Activated CD4-positive, alpha-beta memory T cell treated with anti-CD3 and anti-CD28 coated beads for 36 hours (primary cell): ENCODE measurements at regions not wholly inside any gene's neighbourhood (a gene's known extent, or its start where the extent isn't known, plus 50 kb on each side); places are given as distances from the start of the nearest gene placed in this dataset.

Source experiments
- CTCF ChIA-PET: fragments of 350-600 bp; sonication (Branson Sonifier 250); formaldehyde crosslinking; loops from one replicate; lab custom pipeline; 2021; ENCODE audit warnings: antibody characterized with exemption, inconsistent platforms; lab: Charles Lee
- POLR2A ChIA-PET: fragments of 350-600 bp; sonication (Branson Sonifier 250); formaldehyde crosslinking; loops from one replicate; lab custom pipeline; 2021; ENCODE audit warnings: antibody characterized with exemption; lab: Charles Lee
- DNase-seq: peaks from one replicate; pipeline ENCODE4 v3.0.0-alpha.2; 2020
- H3K27ac Mint-ChIP-seq: one replicate; pipeline ENCODE4 v1.8.0; 2021; ENCODE audit warnings: mixed read lengths
- H3K27me3 Mint-ChIP-seq: one replicate; pipeline ENCODE4 v1.8.0; 2021; ENCODE audit warnings: mixed read lengths
- H3K36me3 Mint-ChIP-seq: one replicate; pipeline ENCODE4 v1.8.0; 2021; ENCODE audit warnings: mixed read lengths
- H3K4me1 Mint-ChIP-seq: one replicate; pipeline ENCODE4 v1.8.0; 2021; ENCODE audit warnings: low read depth, mixed read lengths
- H3K4me3 Mint-ChIP-seq: one replicate; pipeline ENCODE4 v1.8.0; 2021; ENCODE audit warnings: mild to moderate bottlenecking, mixed read lengths
- H3K9me3 Mint-ChIP-seq: one replicate; pipeline ENCODE4 v1.8.0; 2021; ENCODE audit warnings: mixed read lengths
- intact Hi-C: fragments of 100-400 bp; cut with micrococcal nuclease; formaldehyde crosslinking; loops from one replicate; pipeline ENCODE4 v1.15.1; 2023

DNA sequence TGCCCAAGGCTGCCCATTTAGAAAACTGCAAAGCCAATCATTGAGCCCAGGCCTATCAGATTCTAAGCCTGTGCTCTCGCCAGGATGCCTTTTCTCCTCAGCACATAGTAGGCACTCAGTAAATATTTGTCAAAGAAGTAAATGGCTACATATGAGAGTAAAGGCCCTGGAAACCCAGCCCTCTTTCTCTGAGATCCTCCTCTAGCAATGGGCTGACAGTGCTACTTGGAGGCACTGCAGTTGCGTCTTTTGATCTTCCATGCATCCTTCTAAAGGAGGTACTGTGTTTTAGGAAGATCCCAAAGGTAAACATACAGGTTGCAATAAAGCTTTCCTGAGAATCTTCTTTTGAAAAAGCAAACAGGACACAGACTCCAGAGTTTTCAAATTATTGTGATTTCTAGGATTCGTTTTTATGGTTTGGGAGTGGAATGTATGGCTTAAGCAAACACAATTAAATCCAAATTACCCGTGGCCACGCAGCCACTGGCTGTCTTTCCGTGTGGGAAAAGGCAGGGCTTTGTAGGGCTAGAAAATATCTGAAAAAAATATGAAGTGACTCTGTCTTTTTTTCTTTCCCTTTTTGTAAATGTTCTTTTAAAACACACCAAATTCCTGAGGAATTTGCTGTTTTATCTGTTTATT lies 151.3 kb upstream of the BMPER start:
- Mint-ChIP-seq H3K9me3 (no peaks in the 10 kb centered on the region), H3K27ac (no peak overlapping the region), H3K4me3 (no peak overlapping the region), H3K36me3 (no peaks in the 10 kb centered on the region), H3K4me1 (no peaks in the 10 kb centered on the region), H3K27me3 (peaks cover 1% of the 10 kb centered on the region)
- DNase-seq, result no peak
- ChIA-PET POLR2A (no interaction called here), CTCF (no interaction called here)
- intact Hi-C loops, result loop anchor here (10.0 kb wide), 1 partner anchor 509 kb away; no protein-coding TSS in a partner anchor

DNA sequence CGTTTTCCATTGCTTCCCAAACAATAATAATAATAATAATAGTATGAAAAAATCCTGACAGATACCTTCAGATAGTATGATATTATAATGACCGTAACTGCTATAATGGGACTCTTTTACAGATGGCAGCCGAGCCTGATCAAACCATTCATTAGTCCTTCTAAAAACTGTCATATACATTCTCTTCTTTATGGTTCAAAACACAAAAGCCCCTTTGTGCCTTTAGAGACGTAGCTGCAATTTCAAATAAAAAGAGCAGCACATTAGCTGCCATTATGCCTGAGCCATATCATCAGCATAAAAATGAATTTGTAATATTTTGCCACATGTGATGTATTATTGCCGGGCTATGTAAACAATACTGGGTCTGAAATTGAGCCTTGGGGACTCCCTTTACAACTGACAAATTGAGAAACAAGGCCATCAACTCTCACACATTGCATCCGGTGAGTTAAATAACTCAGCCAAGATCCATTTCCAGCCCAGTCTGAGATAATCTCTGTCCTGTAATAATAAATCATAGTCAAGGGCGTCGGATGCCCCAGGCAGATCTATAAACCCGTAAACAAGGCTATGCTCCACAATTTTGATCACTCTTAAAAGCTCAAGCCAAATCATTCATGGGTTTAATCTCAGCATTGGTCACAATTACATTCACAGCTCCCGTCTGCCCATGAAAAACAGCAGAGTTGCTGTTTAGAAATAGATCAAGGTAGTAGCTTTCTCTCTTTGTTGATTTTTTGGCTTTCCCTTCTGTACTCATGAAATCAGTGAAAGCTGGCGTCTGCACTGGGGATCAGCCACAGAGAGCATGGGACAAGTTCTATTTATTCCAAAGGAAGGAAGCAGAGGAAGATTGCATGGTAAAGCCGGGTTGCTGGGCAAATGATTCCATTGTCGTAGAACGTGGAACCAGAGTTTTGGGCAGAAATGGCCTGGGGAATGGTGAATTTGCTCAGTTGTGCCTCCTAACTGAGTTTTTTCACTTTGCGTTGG lies 150.1 kb upstream of the BMPER start:
- Mint-ChIP-seq H3K27ac (no peak overlapping the region), H3K4me3 (no peak overlapping the region), H3K9me3 (no peaks in the 10 kb centered on the region), H3K36me3 (no peaks in the 10 kb centered on the region), H3K27me3 (peaks cover 1% of the 10 kb centered on the region), H3K4me1 (no peaks in the 10 kb centered on the region)
- DNase-seq, result no peak
- intact Hi-C loops, result loop anchor here (10.0 kb wide), 1 partner anchor 510 kb away; no protein-coding TSS in a partner anchor
- POLR2A ChIA-PET, result no interaction called here
- CTCF ChIA-PET, result interaction anchor here (4.7 kb wide), 1 partner anchor 140 kb away, joined by 30 read pairs; no protein-coding TSS in a partner anchor

DNA sequence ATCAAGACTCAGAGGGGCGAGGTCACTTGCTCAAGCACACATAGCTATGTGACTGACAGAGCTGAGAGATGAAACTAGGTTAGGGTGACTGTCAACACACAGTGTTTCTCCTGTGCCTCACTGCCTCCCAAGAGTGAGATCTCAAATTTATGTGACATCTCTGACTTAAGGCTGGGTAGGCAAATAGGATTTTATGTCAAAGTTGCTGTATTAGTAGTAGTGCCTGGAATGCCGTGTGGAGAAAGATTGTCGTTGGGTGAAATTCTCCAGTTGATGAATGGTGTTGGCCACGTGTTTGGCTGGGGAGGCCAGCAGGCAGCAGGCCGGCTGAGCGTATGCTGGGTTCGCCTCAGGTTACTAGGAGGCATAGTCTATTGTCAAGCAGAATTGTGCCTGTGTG lies 148.3 kb upstream of the BMPER start:
- ChIA-PET CTCF (interaction anchor here (4.7 kb wide), 1 partner anchor 138 kb away, joined by 30 read pairs; no protein-coding TSS in a partner anchor), POLR2A (no interaction called here)
- DNase-seq, result no peak
- no peak overlapping the region for H3K4me3 Mint-ChIP-seq
- no peaks in the 10 kb centered on the region for H3K4me1 Mint-ChIP-seq
- intact Hi-C loops, result loop anchor here (2.0 to 10.0 kb wide), 3 partner anchors 138 to 512 kb away; no protein-coding TSS in a partner anchor
- no peaks in the 10 kb centered on the region for H3K36me3 Mint-ChIP-seq
- no peaks in the 10 kb centered on the region for H3K9me3 Mint-ChIP-seq
- no peak overlapping the region for H3K27ac Mint-ChIP-seq
- H3K27me3 Mint-ChIP-seq, result peaks cover 1% of the 10 kb centered on the region

DNA sequence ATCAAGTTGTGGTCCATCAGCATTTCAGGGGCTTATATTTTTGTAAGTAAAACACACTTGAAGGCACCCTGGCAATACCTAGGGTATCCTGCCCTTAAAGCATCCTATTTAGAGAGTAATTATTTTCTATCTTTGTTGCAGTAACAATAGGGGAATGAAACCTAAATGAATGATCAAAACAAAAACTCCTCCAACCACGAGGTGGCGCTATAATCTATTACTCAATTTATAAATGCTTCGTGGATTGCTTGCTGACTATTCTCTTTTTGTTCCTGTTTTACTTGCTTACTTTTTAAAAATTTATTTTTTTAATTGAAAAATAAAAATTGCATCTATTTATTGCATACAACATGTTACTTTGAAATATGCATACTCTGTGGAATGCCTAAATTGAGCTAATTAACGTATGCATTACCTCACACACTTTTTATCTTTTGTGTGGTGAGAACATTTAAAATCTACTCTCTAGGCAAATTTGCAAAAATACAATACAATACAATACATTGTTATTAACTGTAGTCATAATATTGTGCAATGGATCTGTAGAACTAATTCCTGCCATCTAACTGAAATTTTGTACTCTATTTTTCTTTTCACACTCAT lies 147.7 kb upstream of the BMPER start:
- no peak for DNase-seq
- no peaks in the 10 kb centered on the region for H3K4me1 Mint-ChIP-seq
- intact Hi-C loops, result loop anchor here (2.0 to 10.0 kb wide), 3 partner anchors 137 to 513 kb away; no protein-coding TSS in a partner anchor

DNA sequence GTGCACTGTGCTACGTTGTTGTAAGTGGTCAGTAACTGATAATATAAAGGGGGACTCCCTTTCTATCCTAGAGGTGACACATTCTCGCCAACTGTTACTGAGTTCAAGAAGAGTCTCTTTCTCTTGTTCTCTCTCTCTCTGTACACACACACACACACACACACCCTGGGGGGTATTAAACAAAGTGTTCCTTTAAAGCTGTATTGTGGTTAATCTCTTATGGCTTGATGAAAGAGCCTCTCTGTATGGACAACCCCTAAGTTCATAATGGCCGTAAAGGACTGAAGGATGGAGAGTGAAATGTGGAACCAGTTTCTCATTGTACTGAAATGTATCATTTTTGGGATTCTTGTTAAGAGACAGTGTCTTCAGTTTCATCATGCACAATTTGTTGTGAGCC lies 145.2 kb upstream of the BMPER start:
- ChIA-PET CTCF (interaction anchor here (0.6 to 1.3 kb wide), 2 partner anchors 77 to 222 kb away, joined by 3 read pairs; no protein-coding TSS in a partner anchor), POLR2A (no interaction called here)
- Mint-ChIP-seq H3K27me3 (no peaks in the 10 kb centered on the region), H3K4me3 (no peak overlapping the region), H3K4me1 (no peaks in the 10 kb centered on the region), H3K27ac (no peak overlapping the region), H3K36me3 (no peaks in the 10 kb centered on the region), H3K9me3 (no peaks in the 10 kb centered on the region)
- no peak for DNase-seq
- intact Hi-C loops, result no loop called here

More for the DNA sequence above, 147.7 kb upstream of the BMPER start:
- H3K27me3 Mint-ChIP-seq, result peaks cover 1% of the 10 kb centered on the region
- ChIA-PET POLR2A (no interaction called here), CTCF (interaction anchor here (0.6 to 4.7 kb wide), 10 partner anchors 9 to 571 kb away, joined by 3 to 30 read pairs (median 3); no protein-coding TSS in a partner anchor)
- H3K9me3 Mint-ChIP-seq, result no peaks in the 10 kb centered on the region
- H3K36me3 Mint-ChIP-seq, result no peaks in the 10 kb centered on the region
- no peak overlapping the region for H3K27ac Mint-ChIP-seq
- H3K4me3 Mint-ChIP-seq, result no peak overlapping the region

DNA sequence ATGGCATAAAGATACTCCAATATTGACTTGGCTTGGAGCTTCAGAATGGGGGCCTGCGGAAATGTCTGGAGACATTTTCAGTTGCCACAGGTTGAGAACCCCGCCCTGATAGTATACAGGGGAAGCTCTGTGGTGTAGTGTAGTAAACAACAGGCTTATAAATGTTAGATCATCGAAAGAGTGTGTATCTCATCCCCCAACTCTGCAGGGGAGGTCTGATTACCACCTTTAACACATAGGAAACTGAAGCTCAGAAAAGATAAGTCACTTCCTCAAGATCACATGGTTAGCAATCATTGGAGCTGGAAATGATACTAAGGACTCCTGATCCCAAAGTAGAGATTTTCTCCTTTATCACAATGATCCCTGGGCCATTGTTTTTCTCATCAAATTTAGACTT lies 144.5 kb upstream of the BMPER start:
- ChIA-PET CTCF (interaction anchor here (0.6 to 1.3 kb wide), 2 partner anchors 76 to 222 kb away, joined by 3 read pairs; no protein-coding TSS in a partner anchor), POLR2A (no interaction called here)
- intact Hi-C loops, result no loop called here
- H3K4me1 Mint-ChIP-seq, result no peaks in the 10 kb centered on the region
- DNase-seq, result no peak
- H3K4me3 Mint-ChIP-seq, result no peak overlapping the region
- H3K27ac Mint-ChIP-seq, result no peak overlapping the region
- no peaks in the 10 kb centered on the region for H3K36me3 Mint-ChIP-seq
- no peaks in the 10 kb centered on the region for H3K27me3 Mint-ChIP-seq
- no peaks in the 10 kb centered on the region for H3K9me3 Mint-ChIP-seq

DNA sequence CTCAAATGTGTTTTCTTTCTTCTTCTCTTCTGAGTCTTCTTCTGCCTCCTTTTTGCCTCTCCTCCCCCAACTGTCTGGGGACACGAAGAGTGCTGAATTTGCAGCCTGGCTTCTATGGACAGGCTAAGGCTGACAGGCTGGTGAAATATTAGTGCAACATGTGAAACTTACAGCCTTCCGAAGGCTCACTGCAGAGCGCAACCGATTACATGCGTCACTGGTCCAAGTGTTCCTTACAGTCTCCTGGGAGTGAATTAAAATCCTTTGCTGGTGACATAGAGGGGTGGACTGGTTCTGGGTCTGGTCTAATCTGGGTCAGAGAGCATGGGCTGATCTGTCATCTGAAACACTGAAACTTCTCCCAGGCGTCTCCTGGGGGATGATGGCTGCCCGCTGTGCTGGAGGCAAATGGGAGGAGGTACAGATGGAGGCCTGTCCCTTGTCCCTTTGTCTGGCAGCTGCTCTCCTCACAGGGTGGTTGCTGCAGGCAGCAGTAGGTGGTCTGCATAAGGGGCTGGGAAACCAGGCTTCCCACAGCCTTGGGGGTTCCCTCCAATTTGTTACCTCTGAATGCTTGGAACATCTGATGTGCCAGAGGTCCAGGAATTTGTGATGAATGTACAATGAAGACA lies 143.8 kb upstream of the BMPER start:
- Mint-ChIP-seq H3K9me3 (no peaks in the 10 kb centered on the region), H3K4me3 (no peak overlapping the region), H3K27me3 (no peaks in the 10 kb centered on the region), H3K4me1 (no peaks in the 10 kb centered on the region), H3K27ac (no peak overlapping the region), H3K36me3 (no peaks in the 10 kb centered on the region)
- POLR2A ChIA-PET, result no interaction called here
- intact Hi-C loops, result no loop called here
- CTCF ChIA-PET, result interaction anchor here (1.3 kb wide), 1 partner anchor 76 kb away, joined by 3 read pairs; no protein-coding TSS in a partner anchor
- no peak for DNase-seq

DNA sequence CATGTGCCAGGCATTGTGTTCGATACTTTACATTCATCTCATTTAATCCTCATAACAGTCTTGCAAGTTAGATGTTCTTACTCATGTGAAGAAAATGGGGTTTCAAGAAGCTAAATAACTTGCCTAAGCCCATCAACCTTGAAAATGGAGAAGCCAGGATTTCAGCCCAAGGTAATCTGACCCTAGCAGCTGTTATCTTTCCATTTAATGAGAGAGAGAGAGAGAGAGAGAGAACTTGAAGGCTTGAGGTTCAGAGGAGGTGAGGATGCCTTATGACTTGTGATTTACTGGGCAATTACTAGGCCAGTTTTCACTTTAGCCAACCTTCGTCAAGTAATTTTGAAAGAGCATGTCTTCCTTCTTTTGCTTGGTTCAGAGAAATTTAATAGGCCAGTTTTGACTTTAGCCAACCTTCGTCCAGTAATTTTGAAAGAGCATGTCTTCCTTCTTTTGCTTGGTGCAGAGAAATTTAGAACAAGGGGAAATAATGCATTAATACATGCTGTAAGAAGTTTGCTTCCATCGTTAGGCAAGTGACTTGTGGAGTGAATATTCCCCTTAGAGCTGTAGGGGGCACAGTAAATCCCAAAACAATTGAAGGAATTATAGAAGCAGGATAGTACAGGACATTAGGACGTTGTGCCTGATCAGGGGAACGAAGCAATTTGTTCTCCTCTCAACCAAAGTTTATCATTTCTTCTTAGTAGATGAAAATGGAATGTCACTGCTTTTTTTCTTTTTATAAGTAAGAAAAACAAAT lies 143.0 kb upstream of the BMPER start:
- Mint-ChIP-seq H3K27ac (no peak overlapping the region), H3K4me1 (no peaks in the 10 kb centered on the region), H3K36me3 (no peaks in the 10 kb centered on the region), H3K9me3 (no peaks in the 10 kb centered on the region), H3K4me3 (no peak overlapping the region), H3K27me3 (no peaks in the 10 kb centered on the region)
- intact Hi-C loops, result no loop called here
- CTCF ChIA-PET, result no interaction called here
- no peak for DNase-seq
- POLR2A ChIA-PET, result no interaction called here

DNA sequence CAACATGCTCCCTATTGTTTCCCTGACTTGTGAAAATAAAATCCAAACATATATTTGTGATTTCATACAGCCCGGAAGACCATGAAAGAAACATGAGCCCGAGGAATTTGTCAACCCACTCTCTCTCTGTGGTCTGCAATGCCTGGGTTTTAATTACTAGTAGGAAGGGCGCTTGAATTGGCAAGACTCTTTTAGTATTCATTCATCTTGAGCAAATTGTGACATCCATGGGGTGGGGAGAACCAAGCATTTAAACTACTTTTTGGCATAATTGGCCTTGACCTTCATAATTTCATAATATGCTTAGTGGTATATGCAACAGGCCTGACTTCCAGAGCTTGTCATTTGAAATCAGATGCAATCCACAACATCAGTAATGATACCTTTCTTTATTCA lies 142.4 kb upstream of the BMPER start:
- ChIA-PET CTCF (no interaction called here), POLR2A (no interaction called here)
- DNase-seq, result no peak
- intact Hi-C loops, result no loop called here
- H3K4me3 Mint-ChIP-seq, result no peak overlapping the region
- H3K9me3 Mint-ChIP-seq, result no peaks in the 10 kb centered on the region
- H3K27me3 Mint-ChIP-seq, result no peaks in the 10 kb centered on the region
- no peaks in the 10 kb centered on the region for H3K4me1 Mint-ChIP-seq
- no peaks in the 10 kb centered on the region for H3K36me3 Mint-ChIP-seq
- no peak overlapping the region for H3K27ac Mint-ChIP-seq

DNA sequence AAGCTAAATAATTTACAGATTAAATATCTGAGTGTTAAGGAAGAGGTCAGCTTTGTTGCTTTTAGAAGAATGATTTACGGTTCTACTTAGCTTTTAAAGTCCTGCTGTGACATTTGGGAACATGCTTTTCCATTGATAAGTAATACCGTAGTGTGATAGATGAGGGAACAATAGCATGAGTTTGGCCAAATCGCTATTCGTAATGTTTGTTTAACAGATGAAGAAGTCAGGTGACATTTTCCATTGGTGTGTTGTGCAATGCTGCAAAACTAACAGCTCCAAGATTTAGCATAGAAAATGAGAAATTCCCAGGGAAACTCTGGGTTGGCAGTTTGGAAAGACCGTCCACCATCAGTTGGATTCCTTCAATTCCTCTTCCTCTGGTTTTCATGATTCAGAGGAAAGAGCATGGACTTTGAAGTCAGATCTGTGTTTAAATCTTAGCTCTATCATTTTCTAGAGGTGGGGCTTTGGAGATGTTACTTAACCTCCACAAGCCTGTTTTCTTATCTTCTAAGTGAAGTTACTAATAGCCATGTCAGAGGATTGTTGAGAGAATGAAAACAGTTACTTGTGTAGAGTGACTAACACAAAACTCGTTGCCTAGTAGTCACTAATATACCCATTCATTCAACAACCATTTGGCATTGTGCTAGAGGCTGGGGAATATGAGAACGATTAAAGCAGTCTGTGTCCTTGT lies 140.4 kb upstream of the BMPER start:
- no peak for DNase-seq
- no peak overlapping the region for H3K27ac Mint-ChIP-seq
- intact Hi-C loops, result no loop called here
- ChIA-PET CTCF (no interaction called here), POLR2A (no interaction called here)
- no peaks in the 10 kb centered on the region for H3K9me3 Mint-ChIP-seq
- H3K36me3 Mint-ChIP-seq, result no peaks in the 10 kb centered on the region
- no peaks in the 10 kb centered on the region for H3K4me1 Mint-ChIP-seq
- H3K4me3 Mint-ChIP-seq, result no peak overlapping the region
- no peaks in the 10 kb centered on the region for H3K27me3 Mint-ChIP-seq
